IPS-11a (cell line): ENCODE measurements at regions not wholly inside any gene's neighbourhood (a gene's known extent, or its start where the extent isn't known, plus 50 kb on each side); places are given as distances from the start of the nearest gene placed in this dataset.
"Not testable (repeated sequence)": the region's sequence is repeated elsewhere in the genome, so short reads cannot be mapped to it uniquely, and the experiment has no call there.

Experiments
- H3K4me3 ChIP-seq: one replicate; pipeline ENCODE4 v1.5.1; 2013; ENCODE audit warnings: low read depth, low read length, control low read depth

- no peak overlapping the region for H3K4me3 ChIP-seq
Observed at GRCh38 chr3:159339131-159339530, 537.3 kb downstream of the MFSD1 start.

DNA sequence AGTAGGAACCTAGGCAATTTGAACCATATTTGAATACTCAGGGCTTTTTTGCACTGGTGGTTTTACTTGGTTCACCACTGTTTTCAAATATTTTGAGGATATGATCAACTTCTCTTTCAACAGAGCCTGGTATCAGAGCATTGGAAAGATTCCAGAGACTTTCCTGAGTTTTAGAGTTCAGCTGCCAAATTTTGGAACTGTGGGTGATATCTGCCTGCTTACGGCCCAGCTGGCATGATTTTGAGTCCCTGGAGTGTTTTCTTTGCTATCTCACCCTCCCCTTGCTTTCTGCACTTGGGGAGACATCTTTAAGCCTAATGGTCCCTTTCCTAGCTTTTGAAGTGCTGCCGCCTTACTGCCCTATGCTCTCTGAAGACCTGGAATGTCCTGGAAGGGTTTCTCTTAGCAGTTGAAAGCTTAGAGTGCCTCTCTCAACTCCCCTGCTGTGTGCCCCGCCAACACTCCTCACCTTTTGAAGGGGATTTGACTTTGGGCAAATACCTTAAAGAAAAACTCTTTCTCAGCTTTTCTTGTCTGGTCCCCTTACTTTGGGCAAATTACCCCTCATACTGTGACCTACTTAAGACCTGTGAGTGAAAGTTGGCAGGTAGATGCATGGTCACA is 539.1 kb downstream of the MFSD1 start:
- H3K4me3 ChIP-seq, result no peak overlapping the region

DNA sequence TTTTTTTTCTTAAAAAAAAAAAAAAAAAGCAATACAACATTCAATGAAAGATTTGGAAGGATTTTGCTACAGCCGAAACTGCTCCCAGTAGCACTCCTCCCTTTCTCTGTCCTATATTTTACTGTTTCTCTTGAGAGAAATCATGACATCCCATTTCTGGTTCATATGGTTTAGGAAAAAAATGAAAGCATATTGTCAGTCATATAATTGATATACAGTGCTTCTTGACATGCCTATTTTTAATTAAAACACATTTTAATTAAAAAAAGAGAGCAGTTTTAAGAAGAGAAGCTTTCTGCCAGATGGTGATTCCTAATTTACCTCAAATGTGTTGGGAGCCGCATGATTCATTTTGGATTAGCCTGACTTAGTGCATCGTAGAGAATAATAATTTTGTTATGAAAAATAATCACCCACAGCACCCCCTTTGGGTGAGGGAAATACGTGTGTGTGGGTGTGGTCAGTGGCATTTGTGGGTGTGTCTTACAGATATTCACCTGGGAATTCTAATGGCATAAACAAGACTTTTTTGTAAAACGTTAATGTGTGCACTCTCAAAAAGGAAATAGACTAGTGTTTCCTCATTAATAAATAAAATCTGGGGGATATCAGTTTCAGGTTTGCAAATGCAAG is 544.5 kb downstream of the MFSD1 start:
- H3K4me3 ChIP-seq, result no peak overlapping the region

- no peak overlapping the region for H3K4me3 ChIP-seq
Observed at GRCh38 chr3:159348431-159348830, 546.6 kb downstream of the MFSD1 start.

DNA sequence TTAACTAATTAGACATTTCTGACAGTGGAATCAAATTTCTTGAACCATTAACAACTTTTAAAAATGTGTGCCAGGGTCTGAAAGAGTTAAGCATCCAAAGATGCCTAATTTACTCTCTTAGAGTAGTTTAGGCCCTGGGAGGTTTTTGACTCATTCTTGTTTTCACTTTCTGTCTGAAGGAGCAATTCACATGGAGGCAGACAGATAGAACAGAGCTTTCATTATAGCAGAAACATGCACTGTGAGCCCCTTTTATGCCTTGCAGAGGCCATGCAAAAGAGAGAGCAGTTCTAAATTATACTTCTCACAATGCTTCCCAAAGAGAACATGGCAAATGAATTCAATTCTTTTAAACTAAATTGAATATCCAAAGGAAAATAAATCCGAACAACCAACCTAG is 554.8 kb downstream of the MFSD1 start:
- no peak overlapping the region for H3K4me3 ChIP-seq

- H3K4me3 ChIP-seq, result no peak overlapping the region
Observed at GRCh38 chr3:159364511-159364910, 562.7 kb downstream of the MFSD1 start.

DNA sequence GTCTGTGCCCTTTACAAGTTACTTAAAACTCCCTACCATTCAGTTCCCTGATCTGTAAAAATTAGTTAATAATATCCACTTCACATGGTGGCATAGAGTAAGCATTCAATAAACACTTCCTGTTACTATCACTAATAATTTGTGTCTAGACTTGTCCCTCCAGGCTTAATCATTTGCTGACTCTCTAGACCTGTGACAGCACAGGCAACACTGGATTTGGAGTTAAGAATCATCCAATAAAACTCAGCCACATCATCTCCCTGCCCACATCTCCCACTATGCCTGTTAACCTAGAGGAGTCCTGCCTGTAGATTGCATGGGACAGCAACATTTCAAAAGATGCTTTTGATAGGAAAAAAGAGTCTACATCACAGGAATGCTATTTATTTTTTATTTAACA is 564.6 kb downstream of the MFSD1 start:
- H3K4me3 ChIP-seq, result no peak overlapping the region

- no peak overlapping the region for H3K4me3 ChIP-seq
Observed at GRCh38 chr3:159371961-159372360, 570.1 kb downstream of the MFSD1 start.

- H3K4me3 ChIP-seq, result no peak overlapping the region
Observed at GRCh38 chr3:159378396-159379194, 576.7 kb downstream of the MFSD1 start.

GRCh38 chr3:159380891-159381290 is 579.0 kb downstream of the MFSD1 start:
- H3K4me3 ChIP-seq, result no peak overlapping the region

DNA sequence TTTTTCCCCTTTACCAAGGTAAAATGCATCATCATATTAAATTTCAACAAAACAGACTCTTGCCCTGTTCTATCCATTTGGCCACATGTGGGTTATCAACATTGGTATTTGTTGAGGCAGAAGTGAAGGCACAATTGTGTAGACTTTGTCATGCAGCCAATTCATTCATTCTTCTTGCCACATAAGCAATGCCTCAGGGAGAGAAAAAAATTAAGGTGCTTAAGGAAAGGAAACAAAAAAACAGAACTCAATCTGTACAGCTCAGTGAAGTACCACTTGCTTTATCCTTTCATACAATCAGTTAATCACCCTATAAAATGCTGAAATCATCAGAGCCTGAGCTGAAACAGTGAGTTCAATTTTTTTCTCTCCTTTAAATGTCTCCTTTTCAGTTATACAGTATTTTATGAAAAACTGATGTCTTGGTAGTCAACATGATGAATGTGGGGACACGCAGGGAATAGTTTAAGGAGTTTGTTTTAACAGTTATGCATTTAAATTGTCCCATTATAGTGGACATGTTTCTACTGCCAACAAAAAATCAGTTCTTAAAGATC is 588.9 kb downstream of the MFSD1 start:
- H3K4me3 ChIP-seq, result no peak overlapping the region

- H3K4me3 ChIP-seq, result not testable (repeated sequence)
Observed at GRCh38 chr3:159397683-159398082, 591.0 kb upstream of the IL12A start.

DNA sequence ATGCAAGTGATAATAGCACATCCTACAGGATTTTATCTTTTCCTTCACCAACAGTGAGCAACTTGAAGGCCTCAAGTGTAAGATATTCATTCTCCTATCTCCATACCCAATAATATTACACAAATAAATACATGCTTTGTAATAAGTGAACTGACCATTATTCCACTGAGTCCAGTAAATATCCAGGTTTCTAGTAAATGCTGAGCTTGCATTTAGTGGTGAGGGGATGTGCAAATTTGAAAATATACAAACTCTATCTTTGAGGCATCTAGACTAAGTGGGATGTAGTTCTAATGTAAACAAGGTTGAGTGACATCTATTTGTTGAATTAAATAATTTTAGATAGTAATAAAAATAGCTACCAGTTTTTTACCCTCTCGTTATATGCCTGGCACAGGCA is 587.6 kb upstream of the IL12A start:
- H3K4me3 ChIP-seq, result no peak overlapping the region

- H3K4me3 ChIP-seq, result not testable (repeated sequence)
Observed at GRCh38 chr3:159409711-159410110, 578.9 kb upstream of the IL12A start.

- H3K4me3 ChIP-seq, result no peak overlapping the region
Observed at GRCh38 chr3:159413319-159413718, 575.3 kb upstream of the IL12A start.

DNA sequence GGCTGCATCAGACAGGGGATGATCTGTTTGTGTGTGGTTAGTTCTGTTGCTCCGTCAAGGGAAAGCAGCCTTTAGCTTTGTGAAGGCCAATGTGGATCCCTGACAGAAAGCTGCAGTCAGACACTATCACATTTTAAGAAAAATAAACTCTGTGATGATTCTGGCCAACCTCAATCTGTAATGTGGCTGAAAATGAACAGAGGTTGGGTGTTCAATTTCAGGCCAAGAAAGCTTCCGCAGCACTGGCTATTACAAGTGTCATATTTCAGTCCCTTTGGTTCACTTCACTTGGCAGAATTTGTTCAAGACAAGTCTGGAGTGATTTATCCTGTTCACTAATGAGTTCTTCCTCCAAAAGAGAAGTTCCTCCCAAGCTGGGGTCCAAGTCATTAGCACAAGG is 571.8 kb upstream of the IL12A start:
- no peak overlapping the region for H3K4me3 ChIP-seq

DNA sequence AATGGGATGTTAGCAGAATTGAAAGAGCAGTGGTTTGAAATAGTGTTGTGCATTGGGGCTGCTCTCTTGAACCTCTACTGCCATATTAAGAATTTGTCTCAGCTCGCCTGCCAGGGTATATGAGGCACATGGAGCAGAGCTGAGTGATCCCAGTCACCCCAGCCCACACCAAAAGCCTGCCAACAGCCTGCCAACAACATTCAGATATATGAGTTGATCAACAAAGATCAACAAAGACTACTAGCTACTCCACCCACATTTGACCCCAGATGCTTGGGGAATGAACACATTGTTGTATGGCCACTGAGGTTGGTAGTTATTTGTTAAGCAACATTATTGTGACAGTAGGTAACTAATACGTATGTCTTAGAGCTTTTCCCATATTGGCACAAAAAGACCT is 570.9 kb upstream of the IL12A start:
- no peak overlapping the region for H3K4me3 ChIP-seq

GRCh38 chr3:159418571-159419526 is 569.8 kb upstream of the IL12A start:
- no peak overlapping the region for H3K4me3 ChIP-seq

DNA sequence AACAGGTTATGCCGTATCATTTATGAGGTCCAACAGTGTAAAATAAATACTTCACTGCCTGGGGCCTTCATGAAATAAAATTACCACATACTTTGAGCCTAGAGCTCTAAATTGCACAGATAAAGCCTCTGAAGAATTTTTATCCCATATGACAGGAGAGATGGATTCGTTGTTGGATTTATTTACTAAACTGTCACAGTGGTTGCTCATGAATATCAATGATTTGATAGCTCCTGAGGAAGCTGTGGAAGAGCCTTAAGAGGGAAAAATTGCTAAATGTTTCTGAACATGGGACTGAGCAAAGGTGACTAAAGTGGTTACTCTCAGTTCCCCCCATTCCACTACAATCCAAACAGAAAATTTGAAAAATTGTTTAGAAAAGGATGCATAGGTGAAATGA is 558.9 kb upstream of the IL12A start:
- H3K4me3 ChIP-seq, result no peak overlapping the region

DNA sequence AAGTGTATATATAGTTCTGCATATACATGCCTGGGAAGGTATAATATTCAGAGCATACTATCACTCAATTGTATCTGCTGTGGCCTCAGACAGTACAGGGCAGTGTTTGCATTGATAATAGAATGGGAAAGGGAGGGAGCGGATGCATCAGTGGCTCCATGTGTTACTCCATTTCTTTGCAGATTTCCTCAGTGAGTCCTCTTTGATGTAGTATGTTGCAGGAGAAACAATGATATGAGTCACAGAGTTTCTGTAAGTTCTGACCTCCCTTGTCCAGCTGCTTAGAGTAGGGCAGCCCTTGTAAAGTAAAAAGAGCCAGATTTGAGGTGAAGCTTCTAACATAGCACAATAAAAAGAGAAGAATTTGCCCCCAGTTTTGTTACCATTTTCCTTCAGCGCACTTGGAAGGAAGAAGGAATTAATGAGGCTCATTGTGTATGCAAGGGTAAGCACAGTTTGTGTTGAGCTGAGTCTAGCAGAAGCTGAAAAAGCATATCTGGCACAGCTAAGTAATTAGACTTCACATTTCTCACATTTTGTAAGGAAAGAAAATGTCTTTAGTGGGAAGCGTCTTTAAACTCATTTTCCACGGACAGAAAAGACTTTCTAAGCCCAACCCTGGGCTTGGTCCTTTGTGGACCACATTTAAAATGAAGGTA is 555.8 kb upstream of the IL12A start:
- no peak overlapping the region for H3K4me3 ChIP-seq
